CD14-positive monocyte (primary cell): ENCODE measurements at regions not wholly inside any gene's neighbourhood (a gene's known extent, or its start where the extent isn't known, plus 50 kb on each side); places are given as distances from the start of the nearest gene placed in this dataset.

Experiments
- DNase-seq, 3 donors: peaks; one replicate each; pipeline ENCODE4 v3.0.0-alpha.2; 2011 to 2022
- H2AFZ ChIP-seq: 2 replicates; pipeline ENCODE4 v1.6.0; 2012; ENCODE audit warnings: mild to moderate bottlenecking, low read depth, low read length, inconsistent platforms; ENCODE audit not compliant: insufficient read depth, poor library complexity, severe bottlenecking
- H3K27ac ChIP-seq, 2 donors: 1 replicate in 1 of 2; 2 replicates in 1 of 2; pipeline ENCODE4 v1.5.1; 2012 to 2013; ENCODE audit warnings: low read length in 2 of 2, control low read depth in 1 of 2, inconsistent platforms in 1 of 2, low read depth in 1 of 2, mild to moderate bottlenecking in 1 of 2
- H3K27me3 ChIP-seq, 2 donors: one replicate each; pipeline versions ENCODE4 v1.6.0 to v1.6.1; 2011 to 2013; ENCODE audit warnings: low read length in 2 of 2; ENCODE audit not compliant: control insufficient read depth in 2 of 2, insufficient read depth in 2 of 2
- H3K36me3 ChIP-seq, 2 donors: replicated peaks in 1 of 2; 1 replicate in 1 of 2; 2 replicates in 1 of 2; pipeline versions ENCODE4 v1.5.1 to v1.6.1; 2012 to 2013; ENCODE audit warnings: low read length in 2 of 2, control low read depth in 1 of 2, inconsistent platforms in 1 of 2, mild to moderate bottlenecking in 1 of 2; ENCODE audit not compliant: insufficient read depth in 2 of 2, control insufficient read depth in 1 of 2
- H3K4me1 ChIP-seq, 2 donors: 1 replicate in 1 of 2; 2 replicates in 1 of 2; pipeline versions ENCODE4 v1.5.1 to v1.6.1; 2012 to 2013; ENCODE audit warnings: low read length in 2 of 2, control low read depth in 1 of 2, inconsistent platforms in 1 of 2, mild to moderate bottlenecking in 1 of 2, moderate library complexity in 1 of 2; ENCODE audit not compliant: insufficient read depth in 2 of 2, control insufficient read depth in 1 of 2
- H3K4me2 ChIP-seq: replicated peaks from 2 replicates; pipeline ENCODE3; 2012; ENCODE audit warnings: low read length, moderate library complexity, mild to moderate bottlenecking; ENCODE audit not compliant: poor library complexity, severe bottlenecking; ENCODE audit errors: extremely low read depth
- H3K4me3 ChIP-seq, 3 experiments: fragments of 200-600 bp in 1 of 3; sonication (generic) in 1 of 3; replicated peaks in 1 of 3; 1 replicate in 2 of 3; 2 replicates in 1 of 3; pipeline ENCODE4 v1.5.1; 2011 to 2013; ENCODE audit warnings: low read length in 3 of 3, mild to moderate bottlenecking in 3 of 3, control low read depth in 2 of 3, low read depth in 2 of 3, inconsistent platforms in 1 of 3, moderate library complexity in 1 of 3
- H3K79me2 ChIP-seq: 2 replicates; pipeline ENCODE4 v1.6.0; 2012; ENCODE audit warnings: mild to moderate bottlenecking, control low read depth, inconsistent platforms, low read length, moderate library complexity; ENCODE audit not compliant: insufficient read depth
- H3K9ac ChIP-seq: 2 replicates; pipeline ENCODE4 v1.6.0; 2017; ENCODE audit warnings: low read length, mild to moderate bottlenecking; ENCODE audit not compliant: insufficient read depth, poor library complexity, severe bottlenecking
- H3K9me3 ChIP-seq, 2 donors: replicated peaks in 1 of 2; 1 replicate in 1 of 2; 2 replicates in 1 of 2; pipeline versions ENCODE4 v1.5.1 to v1.6.1; 2012 to 2013; ENCODE audit warnings: low read length in 2 of 2, control low read depth in 1 of 2; ENCODE audit not compliant: control insufficient read depth in 1 of 2, insufficient read depth in 1 of 2
- H4K20me1 ChIP-seq: 2 replicates; pipeline ENCODE4 v1.6.0; 2012; ENCODE audit warnings: mild to moderate bottlenecking, low read length, control low read depth, moderate library complexity; ENCODE audit not compliant: insufficient read depth
- H3K27ac Mint-ChIP-seq, 7 donors: one replicate each; pipeline ENCODE4 v1.8.0; 2020; ENCODE audit warnings: mild to moderate bottlenecking in 7 of 7, mixed read lengths in 7 of 7, moderate library complexity in 6 of 7, inconsistent platforms in 2 of 7
- H3K27me3 Mint-ChIP-seq, 3 donors: one replicate each; pipeline ENCODE4 v1.8.0; 2021 to 2022; ENCODE audit warnings: low read depth in 3 of 3, mild to moderate bottlenecking in 3 of 3, mixed read lengths in 3 of 3, moderate library complexity in 3 of 3, inconsistent platforms in 1 of 3
- H3K36me3 Mint-ChIP-seq, 2 donors: one replicate each; pipeline ENCODE4 v1.8.0; 2020; ENCODE audit warnings: mixed read lengths in 2 of 2, inconsistent platforms in 1 of 2, mild to moderate bottlenecking in 1 of 2
- H3K4me1 Mint-ChIP-seq: one replicate; pipeline ENCODE4 v1.8.0; 2020; ENCODE audit warnings: mild to moderate bottlenecking, mixed read lengths
- H3K4me3 Mint-ChIP-seq, 2 donors: one replicate each; pipeline ENCODE4 v1.8.0; 2020; ENCODE audit warnings: mild to moderate bottlenecking in 2 of 2, mixed read lengths in 2 of 2, moderate library complexity in 1 of 2
- H3K9me3 Mint-ChIP-seq, 7 donors: one replicate each; pipeline ENCODE4 v1.8.0; 2020 to 2022; ENCODE audit warnings: mixed read lengths in 7 of 7, mild to moderate bottlenecking in 6 of 7, moderate library complexity in 6 of 7, inconsistent platforms in 2 of 7
- WGBS: methylation state at CpG from one replicate; pipeline ENCODE4 v1.1.5; 2013; ENCODE audit warnings: missing lambda C conversion rate; ENCODE audit not compliant: insufficient coverage; 5-methylcytosine and 5-hydroxymethylcytosine counted together
- intact Hi-C, 2 donors: fragments of 100-400 bp; cut with micrococcal nuclease; formaldehyde crosslinking; loops; one replicate each; pipeline versions ENCODE4 v1.15.0 to v1.15.1; 2023
- TF ChIP-seq, protein P1 (sequence below): fragments of 200-600 bp; IDR thresholded peaks from one replicate; pipeline ENCODE4 v1.8.0; 2022; ENCODE audit warnings: antibody characterized with exemption, mild to moderate bottlenecking

DNA sequence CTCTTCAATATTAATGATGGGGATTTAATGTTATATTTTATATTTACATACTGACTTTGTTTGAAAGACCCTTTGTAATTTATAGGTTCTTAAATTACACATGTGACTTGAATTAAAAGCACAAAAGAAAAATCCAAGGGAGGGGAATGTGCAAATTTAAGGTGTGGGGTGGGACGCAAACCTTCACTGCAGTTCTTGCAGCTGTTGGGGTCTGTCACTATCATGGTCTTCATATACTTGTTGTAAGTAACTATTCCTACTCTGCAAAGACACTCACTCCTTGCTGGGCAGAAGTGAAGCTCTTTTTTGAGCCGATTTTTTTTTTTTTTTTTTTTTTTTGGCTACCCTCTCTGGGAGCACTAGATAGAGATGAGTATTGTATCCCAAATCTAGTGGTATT, 505.3 kb downstream of the ARHGEF28 start:
- intact Hi-C loops, result no loop called here
- Histone ChIP-seq H3K9me3 (no peaks in the 10 kb centered on the region), H3K4me3 (no peak overlapping the region), H2AFZ (no peak overlapping the region), H3K4me1 (peaks cover 5 to 7% of the 10 kb centered on the region in 2 donors), H3K4me2 (no peak overlapping the region), H3K27me3 (peaks cover 2 to 3% of the 10 kb centered on the region in 2 donors), H3K79me2 (no peaks in the 10 kb centered on the region), H3K36me3 (no peaks in the 10 kb centered on the region), H3K9ac (no peak overlapping the region), H3K27ac (no peak overlapping the region), H4K20me1 (no peaks in the 10 kb centered on the region)
- Mint-ChIP-seq H3K27ac (no peak overlapping the region), H3K4me3 (no peak overlapping the region), H3K27me3 (peaks cover 5 to 15% (median 14%) of the 10 kb centered on the region in 3 donors), H3K9me3 (no peaks in the 10 kb centered on the region), H3K4me1 (peaks cover 9% of the 10 kb centered on the region), H3K36me3 (no peaks in the 10 kb centered on the region)
- no peak for DNase-seq
- TF ChIP-seq, protein P1, sequence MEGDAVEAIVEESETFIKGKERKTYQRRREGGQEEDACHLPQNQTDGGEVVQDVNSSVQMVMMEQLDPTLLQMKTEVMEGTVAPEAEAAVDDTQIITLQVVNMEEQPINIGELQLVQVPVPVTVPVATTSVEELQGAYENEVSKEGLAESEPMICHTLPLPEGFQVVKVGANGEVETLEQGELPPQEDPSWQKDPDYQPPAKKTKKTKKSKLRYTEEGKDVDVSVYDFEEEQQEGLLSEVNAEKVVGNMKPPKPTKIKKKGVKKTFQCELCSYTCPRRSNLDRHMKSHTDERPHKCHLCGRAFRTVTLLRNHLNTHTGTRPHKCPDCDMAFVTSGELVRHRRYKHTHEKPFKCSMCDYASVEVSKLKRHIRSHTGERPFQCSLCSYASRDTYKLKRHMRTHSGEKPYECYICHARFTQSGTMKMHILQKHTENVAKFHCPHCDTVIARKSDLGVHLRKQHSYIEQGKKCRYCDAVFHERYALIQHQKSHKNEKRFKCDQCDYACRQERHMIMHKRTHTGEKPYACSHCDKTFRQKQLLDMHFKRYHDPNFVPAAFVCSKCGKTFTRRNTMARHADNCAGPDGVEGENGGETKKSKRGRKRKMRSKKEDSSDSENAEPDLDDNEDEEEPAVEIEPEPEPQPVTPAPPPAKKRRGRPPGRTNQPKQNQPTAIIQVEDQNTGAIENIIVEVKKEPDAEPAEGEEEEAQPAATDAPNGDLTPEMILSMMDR, result no peak
- no CpG with 5 or more reads among the region's 2 CpGs for WGBS

DNA sequence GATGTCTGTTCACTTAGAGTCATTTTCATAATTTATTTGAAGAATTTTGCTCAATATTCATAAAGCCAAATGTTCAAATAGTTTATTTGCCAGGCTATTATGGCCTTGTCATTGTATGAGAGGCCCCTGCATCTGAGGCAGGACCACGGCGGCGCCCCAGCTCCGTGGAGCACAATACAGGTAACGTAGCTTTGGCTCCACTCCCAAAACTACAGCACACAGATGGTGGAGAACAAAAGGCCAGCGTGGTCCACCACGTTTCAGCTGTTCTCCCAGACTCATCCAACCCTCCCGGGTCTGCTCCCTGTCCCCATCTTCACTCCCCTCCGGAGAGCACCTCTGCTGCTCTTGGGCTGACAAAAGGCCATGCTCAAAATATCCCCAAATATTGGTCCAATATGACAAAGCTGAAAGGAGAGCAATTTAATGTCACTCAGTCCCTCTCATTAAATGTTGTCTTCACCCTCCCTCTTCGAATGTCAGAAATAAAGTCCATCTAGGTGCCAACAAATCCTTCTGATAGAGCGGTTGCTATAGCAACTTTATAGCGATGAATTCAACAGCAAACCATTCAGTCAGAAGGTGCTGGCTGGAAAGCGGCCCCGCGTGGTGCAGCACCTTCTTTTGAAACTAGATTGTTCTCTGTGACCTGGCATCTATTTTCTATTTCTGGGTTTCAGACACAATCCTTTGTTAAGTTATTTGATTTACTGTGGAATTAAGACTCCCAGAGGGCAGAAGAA, 504.3 kb downstream of the ARHGEF28 start:
- Histone ChIP-seq H3K4me2 (no peak overlapping the region), H3K36me3 (no peaks in the 10 kb centered on the region), H2AFZ (no peak overlapping the region), H3K27ac (no peak overlapping the region), H3K9me3 (no peaks in the 10 kb centered on the region), H3K4me1 (peaks cover 5 to 7% of the 10 kb centered on the region in 2 donors), H3K9ac (no peak overlapping the region), H4K20me1 (no peaks in the 10 kb centered on the region), H3K4me3 (no peak overlapping the region), H3K27me3 (peaks cover 2 to 3% of the 10 kb centered on the region in 2 donors), H3K79me2 (no peaks in the 10 kb centered on the region)
- Mint-ChIP-seq H3K27ac (no peak overlapping the region), H3K27me3 (peaks cover 5 to 15% (median 14%) of the 10 kb centered on the region in 3 donors), H3K4me1 (peaks cover 9% of the 10 kb centered on the region), H3K9me3 (no peaks in the 10 kb centered on the region), H3K36me3 (no peaks in the 10 kb centered on the region), H3K4me3 (no peak overlapping the region)
- no peak for DNase-seq
- 96% methylated on average over 12 of the region's 15 CpGs for WGBS
- intact Hi-C loops, result no loop called here
- TF ChIP-seq, protein P1, result no peak
